Mucosa of descending colon (tissue), 3 donors: ENCODE measurements at regions not wholly inside any gene's neighbourhood (a gene's known extent, or its start where the extent isn't known, plus 50 kb on each side); places are given as distances from the start of the nearest gene placed in this dataset.

Source experiments
- ATAC-seq: fragments of 200-7000 bp; cut with Tn5 transposase; one replicate; pipeline ENCODE4 v1.9.1; 2020; ENCODE audit warnings: mild to moderate bottlenecking, moderate library complexity
- DNase-seq, 3 donors: peaks; one replicate each; pipeline ENCODE4 v3.0.0-alpha.2; 2020
- H3K36me3 ChIP-seq: fragments of 200-600 bp; one replicate; pipeline ENCODE4 v1.8.0; 2021; ENCODE audit warnings: low read depth, mild to moderate bottlenecking
- H3K4me1 ChIP-seq: fragments of 200-600 bp; one replicate; pipeline ENCODE4 v1.8.0; 2021; ENCODE audit warnings: low read depth, mild to moderate bottlenecking
- H3K4me3 ChIP-seq: fragments of 200-600 bp; one replicate; pipeline ENCODE4 v1.8.0; 2021; ENCODE audit warnings: mild to moderate bottlenecking
- H3K9me3 ChIP-seq: fragments of 200-600 bp; one replicate; pipeline ENCODE4 v1.8.0; 2021; ENCODE audit warnings: mild to moderate bottlenecking
- CTCF ChIP-seq: fragments of 200-600 bp; IDR thresholded peaks from one replicate; pipeline ENCODE4 v1.8.0; 2022; ENCODE audit warnings: antibody characterized with exemption, mild to moderate bottlenecking
- intact Hi-C, 2 donors: fragments of 100-400 bp; cut with DNase I in 1 of 2; cut with micrococcal nuclease in 1 of 2; formaldehyde crosslinking; loops; one replicate each; pipeline versions ENCODE4 v1.11.0 to v1.11.1; 2022; cut with DNase I, micrococcal nuclease
- donor health status: DM: no; HTN: no; CAD: no; lungs with moderate emphysema.
- donor health status: DM: no; HTN: no; CAD: no.
- donor health status: DM: no; HTN: yes; CAD: no.

- no peak overlapping the region for H3K4me3 ChIP-seq
- intact Hi-C loops, result no loop called here
- DNase-seq (no peak), ATAC-seq (no peak)
- H3K4me1 ChIP-seq, result no peaks in the 10 kb centered on the region
- no peak for TF ChIP-seq CTCF
- no peaks in the 10 kb centered on the region for H3K9me3 ChIP-seq
- H3K36me3 ChIP-seq, result no peaks in the 10 kb centered on the region
Observed at GRCh38 chr4:180757927-180758326, 1485.3 kb upstream of the TENM3 start.

GRCh38 chr4:180766045-180766444 lies 1477.2 kb upstream of the TENM3 start:
- ATAC-seq (no peak), DNase-seq (no peak)
- intact Hi-C loops, result no loop called here
- Histone ChIP-seq H3K4me3 (no peak overlapping the region), H3K9me3 (no peaks in the 10 kb centered on the region), H3K4me1 (no peaks in the 10 kb centered on the region), H3K36me3 (no peaks in the 10 kb centered on the region)
- TF ChIP-seq CTCF, result no peak

GRCh38 chr4:180766944-180767729 lies 1476.1 kb upstream of the TENM3 start:
- DNase-seq (no peak), ATAC-seq (no peak)
- no peak for TF ChIP-seq CTCF
- intact Hi-C loops, result no loop called here
- no peak overlapping the region for H3K4me3 ChIP-seq
- no peaks in the 10 kb centered on the region for H3K4me1 ChIP-seq
- no peaks in the 10 kb centered on the region for H3K36me3 ChIP-seq
- no peaks in the 10 kb centered on the region for H3K9me3 ChIP-seq

- H3K36me3 ChIP-seq, result no peaks in the 10 kb centered on the region
- no peaks in the 10 kb centered on the region for H3K4me1 ChIP-seq
- no peaks in the 10 kb centered on the region for H3K9me3 ChIP-seq
- H3K4me3 ChIP-seq, result no peak overlapping the region
- intact Hi-C loops, result no loop called here
- no peak for DNase-seq
- no peak for TF ChIP-seq CTCF
- ATAC-seq, result no peak
Observed at GRCh38 chr4:180768610-180769009, 1474.6 kb upstream of the TENM3 start.

- Histone ChIP-seq H3K4me3 (no peak overlapping the region), H3K36me3 (no peaks in the 10 kb centered on the region), H3K4me1 (no peaks in the 10 kb centered on the region), H3K9me3 (no peaks in the 10 kb centered on the region)
- no peak for TF ChIP-seq CTCF
- ATAC-seq, result no peak
- DNase-seq, result no peak
- intact Hi-C loops, result no loop called here
Observed at GRCh38 chr4:180769791-180770190, 1473.4 kb upstream of the TENM3 start.
